CD4-positive, alpha-beta T cell treated with Interleukin-12 subunit alpha and Interleukin-12 subunit beta, for 1 hour (primary cell): ENCODE measurements at regions not wholly inside any gene's neighbourhood (a gene's known extent, or its start where the extent isn't known, plus 50 kb on each side); places are given as distances from the start of the nearest gene placed in this dataset.
A peak's percentile ranks its signal among the peaks of the same experiment; 100 is the strongest.
"Not testable (repeated sequence)": the region's sequence is repeated elsewhere in the genome, so short reads cannot be mapped to it uniquely, and the experiment has no call there.

Experiments
- DNase-seq: peaks from one replicate; pipeline ENCODE4 v3.0.0-alpha.2; 2020

DNA sequence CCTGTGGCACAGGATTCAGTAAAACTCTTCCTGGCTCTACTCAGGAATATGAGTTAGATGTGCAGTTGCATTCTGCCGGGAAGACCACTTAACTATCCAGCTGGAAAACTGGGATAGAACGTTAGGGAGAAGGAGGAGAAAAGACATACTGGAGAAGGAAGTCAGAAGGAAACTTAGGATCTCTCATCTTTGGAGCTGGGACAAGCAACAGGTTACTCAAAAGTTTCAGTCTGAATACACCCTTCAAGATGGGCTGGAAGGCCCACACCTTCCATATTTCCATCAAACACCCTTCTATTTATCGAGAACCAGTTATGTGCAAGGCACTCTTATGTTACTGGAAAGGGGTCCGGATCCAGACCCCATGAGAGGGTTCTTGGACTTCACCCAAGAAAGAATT is 440.4 kb upstream of the NRP1 start:
- DNase-seq: no peak

DNA sequence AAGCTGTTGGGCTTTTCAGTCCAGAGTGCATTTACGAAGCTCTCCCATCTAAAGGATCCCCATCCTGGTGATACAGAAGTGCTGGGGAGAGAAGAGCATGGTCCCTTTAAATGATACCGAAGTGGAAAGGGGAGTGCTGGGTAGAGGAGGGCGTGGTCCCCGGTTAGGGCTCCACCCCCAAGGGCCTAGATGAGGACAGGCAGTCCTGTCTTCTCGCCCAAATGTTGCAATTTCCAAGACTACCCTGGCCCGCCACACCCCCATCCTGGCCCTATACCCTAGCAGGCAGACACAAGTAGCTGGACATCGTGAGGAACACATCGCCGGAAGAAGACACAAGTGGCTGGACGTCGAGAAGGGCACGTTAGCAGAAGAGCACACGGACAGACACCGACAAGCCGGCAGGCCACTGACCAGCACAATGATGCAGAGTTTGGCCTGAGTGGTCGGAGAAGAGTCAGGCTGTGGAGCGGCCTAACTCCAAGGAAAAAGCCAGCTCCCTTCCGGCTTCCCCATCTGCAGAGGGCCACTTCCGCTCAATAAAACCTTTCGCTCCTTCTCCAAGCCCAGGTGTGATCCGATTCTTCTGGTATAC is 439.5 kb upstream of the NRP1 start:
- DNase-seq: no peak

DNA sequence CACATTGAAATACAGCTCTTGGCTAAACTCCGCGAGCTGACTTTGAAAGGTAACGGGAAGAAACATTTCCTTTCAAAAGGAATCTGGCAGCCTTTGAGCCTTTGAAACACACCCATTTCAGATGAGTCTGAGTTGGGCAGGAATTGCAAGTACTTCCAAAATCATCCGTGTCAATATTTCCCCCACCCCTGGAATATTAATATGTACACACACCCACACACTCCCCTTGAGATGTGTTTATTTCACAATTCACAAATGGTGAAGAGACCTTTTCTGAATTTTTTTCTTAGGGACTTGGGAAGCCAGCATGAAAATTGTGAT is 438.7 kb upstream of the NRP1 start:
- no peak for DNase-seq

DNA sequence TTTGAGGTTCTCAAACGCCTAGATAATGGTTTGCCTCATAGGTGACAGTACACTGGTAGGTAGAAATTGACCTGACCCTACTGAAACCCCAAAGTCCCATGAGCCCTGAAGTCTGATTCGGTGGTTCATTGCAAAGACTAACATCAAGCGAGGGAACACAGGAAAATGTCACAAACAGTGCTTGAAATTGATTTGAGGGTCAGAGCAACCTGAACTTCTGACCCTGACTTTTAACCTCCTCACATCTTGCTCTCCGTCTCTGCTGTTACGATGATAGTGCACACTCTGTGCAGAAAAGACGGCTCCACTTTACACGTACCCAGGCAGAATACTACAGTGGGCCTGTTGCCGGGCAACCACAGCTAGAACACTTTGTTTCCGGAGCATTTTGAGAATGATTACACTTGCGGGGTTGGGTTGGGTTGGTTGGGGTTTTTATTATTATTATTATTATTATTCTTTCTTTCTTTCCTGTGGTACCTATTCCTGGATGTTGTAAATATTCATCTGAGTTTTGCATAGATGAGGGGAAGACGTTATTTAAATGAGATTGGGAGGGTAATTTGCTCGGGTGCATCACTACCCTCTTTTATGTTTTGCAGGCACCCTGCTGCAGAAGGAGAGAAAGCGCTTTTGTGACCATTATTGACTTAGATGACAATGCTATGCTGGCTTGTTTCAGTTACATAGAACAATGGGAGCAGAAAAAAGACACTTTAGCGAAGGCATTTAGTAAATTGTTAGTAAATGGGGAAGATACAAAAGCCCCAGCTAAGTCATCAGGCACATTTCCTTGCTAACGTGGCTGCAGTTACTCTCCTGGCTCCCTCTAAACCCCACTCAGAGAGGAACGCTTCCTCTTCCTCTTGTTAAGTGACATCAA is 438.1 kb upstream of the NRP1 start:
- peak; percentile 1 for DNase-seq

DNA sequence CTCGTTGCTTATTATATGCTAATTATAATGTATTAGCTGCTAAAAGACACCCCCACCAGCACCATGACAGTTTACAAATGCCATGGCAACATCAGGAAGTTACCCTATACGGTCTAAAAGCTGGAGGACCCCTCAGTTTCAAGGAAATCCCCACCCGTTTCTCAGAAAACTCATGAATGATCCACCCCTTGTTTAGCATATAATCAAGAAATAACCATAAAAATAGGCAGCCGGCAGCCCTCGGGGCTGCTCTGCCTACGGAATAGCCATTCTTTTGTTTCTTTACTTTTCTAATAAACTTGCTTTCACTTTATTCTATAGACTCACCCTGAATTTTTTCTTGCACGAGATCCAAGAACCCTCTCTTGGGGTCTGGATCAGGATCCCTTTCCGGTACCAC is 437.4 kb upstream of the NRP1 start:
- not testable (repeated sequence) for DNase-seq

DNA sequence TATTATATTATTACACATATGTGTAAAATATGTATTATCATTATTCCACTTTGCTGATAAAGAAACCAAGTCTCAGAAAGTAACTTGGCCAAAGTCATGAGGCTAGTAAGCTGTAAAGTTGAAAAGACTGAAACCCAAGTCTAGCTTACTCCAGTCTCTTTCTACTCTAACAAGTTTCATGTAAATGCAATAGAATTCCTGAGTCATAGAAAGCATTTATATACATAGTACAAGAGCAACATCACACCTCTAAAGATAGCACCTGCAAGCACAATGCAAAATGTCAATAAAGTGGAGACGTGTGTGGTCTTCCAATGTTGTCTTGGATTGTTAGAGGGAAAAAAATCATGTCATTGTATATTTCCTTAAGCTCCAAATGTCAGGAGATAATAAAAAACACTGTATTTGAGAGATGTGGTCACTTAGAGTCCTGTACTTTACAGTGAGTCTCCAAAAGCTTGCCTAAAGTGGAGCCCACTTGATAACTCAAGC is 430.3 kb upstream of the NRP1 start:
- no peak for DNase-seq

DNA sequence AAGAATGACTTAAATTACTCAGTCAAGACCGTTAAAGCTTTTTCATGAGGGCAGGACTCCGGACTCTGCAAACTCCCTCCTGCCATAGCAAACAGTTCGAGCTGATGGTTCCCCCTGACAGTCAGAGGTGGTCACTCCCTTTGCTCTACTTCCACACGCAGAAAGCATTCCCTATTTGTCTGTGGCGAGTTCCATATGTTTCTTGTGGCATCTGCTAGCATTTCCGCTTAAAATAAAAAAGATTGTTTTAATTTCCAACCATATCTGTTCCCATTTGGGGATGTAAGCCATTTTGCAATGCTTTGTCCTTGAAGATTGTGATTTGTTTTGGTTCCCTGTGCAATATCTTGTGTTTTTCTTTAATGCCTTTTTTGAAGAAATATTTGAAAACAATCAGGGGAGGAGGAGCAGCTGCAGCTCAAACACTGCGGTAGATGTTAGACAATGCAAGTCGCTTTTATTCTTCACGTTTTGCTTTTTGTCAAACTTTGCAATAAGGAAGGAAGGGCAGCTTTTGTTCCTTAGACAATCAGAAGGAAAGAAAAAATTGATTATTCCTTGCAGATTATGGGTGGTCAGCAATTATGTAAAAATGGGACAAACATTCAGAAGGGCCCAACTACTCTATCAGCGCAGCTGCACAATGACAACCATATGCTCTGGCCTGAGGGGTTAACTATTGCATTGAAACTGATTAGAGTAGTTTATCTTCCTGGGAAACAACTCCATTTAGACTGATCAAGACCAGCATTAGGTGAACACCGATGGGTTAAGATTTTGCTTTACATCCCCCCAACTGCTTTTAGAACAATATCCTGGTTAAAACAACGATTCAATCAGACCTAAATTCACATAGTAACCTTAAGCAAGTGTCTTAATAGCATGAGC is 425.8 kb upstream of the NRP1 start:
- no peak for DNase-seq

DNA sequence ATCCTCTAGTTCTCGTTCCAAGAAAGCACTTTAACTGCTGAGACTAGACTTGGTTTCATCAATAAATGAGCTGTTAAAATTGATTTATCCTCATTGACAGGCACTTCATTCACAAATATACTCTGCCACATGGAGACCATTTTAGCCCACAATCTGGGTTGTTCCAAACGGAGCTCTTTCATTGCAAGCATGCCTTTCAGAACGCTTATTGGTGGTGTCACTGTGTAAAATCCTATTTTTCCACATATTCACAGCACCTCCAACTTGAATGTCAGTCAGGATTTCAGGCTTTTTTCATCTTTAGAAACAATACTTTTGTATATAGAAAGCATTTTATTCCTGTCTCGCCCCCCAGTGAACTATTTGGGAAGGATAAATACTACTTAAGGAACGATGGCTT is 424.7 kb upstream of the NRP1 start:
- DNase-seq: no peak

DNA sequence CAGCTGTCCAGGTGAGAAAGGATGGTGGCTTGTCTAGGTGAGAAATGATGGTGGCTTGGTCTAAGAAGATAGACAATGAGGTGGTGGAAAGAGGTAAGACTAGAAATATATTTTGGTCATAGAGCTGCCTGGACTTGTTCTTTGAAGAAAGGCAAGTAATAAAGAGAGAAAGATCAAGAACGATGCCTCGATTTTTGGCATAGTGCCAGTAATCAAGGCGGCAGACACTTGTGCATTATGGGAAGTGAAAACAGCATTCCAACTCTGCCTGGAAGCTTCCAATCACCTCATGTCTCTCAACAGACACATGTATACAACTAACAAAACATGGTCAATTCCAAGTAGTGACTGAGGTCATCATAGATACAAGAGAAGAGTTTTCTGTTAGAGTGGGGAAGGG is 423.8 kb upstream of the NRP1 start:
- no peak for DNase-seq

DNA sequence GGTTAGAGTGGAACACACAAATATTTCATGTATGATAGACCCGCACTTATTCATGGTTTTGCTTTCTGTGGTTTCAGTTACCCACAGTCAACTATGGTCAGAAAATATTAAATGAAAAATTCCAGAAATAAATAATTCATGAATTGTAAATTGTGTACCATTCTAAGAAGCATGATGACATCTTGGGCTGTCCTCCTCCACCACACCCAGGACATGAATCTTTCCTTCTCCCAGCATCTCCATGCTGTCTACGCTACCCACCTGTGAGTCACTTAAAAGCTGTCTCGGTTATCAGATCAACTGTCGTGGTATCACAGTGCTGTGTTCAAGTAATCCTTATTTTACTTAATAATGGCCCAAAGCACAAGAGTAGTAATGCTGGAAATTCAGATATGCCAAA is 419.6 kb upstream of the NRP1 start:
- DNase-seq: no peak

DNA sequence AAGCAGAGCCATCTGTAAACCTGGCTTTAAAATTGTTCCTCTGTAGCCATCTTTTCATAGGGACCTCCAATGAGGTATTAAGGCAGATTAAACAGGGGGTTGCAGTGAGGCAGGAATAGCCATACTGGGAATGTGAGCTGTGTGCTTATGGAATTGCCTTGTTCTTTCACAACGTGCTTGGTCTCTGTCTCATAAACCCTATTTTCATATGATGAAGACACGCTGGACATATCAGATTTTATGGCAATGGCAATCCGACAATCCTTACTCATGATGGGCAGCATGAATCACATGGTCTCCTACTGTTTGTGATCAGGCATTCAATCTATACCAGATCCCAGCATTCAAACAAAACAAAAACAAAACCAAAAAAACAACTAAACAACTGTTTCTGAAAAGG is 418.9 kb upstream of the NRP1 start:
- no peak for DNase-seq

DNA sequence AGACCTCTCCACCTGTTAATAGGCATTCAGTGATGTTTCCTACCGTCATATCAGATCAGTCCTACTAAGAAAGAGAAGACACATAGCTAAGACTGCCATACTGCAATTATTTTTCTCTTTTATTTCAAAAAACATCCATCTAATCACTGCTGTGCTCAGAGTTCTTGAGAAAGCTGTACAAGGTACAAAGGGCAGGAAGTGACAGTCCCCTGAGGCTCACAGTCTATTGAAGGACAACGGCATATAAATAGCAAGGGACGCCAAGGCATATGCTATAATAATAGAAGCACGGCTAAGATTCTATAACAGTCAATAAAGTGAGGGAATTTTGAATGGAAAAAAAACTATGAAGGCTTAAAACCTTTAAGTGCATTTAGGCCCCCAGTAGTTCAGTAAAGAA is 415.3 kb upstream of the NRP1 start:
- DNase-seq: no peak

DNA sequence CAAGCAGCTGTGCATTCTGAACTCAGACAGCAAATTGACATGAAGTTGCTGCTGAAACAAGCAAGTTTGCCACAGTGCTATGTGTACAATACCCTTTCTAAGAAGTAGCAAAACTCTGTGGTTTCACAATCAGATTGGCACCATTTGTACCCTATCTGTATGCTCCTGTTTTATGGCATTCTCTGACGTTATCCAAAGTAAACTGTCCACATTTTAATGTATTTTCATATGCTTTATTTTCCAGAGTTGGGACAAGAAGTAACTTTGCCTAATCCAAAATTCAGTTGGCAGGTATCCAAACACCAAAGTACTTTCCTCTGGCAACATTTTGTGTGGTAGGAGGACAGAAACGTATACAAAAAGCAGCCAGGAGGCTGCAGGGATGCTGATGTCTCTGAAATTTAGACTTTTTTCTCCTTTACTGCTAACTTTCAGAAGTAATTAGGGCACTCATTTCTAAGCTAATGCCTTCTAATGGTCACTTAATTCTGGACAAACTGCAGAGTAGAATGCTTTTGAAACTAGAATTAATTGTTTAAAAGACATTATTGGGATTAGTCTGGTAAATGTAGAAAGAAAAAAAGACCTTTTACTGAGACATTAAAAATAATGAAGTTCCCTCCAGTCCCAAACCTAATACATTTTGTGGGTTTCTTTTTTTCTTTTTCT is 414.7 kb upstream of the NRP1 start:
- DNase-seq: no peak

DNA sequence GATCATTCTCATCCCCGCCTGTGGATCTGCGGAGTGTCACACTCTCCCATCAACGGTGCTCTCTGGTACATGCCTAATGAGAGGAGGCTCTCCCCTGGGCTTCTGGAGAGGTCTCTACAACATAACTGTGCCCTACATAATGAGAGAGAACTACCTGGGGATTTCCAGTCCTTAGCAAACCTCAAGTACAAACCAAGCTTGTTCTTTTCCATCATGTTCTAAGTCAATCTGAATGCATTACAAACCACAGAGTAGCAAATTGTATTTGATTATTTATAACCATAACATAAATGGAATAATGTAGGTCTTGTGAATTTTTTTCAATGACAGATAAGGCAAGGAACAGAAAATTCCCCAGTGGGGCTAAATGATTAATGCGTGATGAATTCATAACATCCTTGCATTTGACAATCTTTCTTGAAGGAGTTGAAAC is 412.4 kb upstream of the NRP1 start:
- no peak for DNase-seq

DNA sequence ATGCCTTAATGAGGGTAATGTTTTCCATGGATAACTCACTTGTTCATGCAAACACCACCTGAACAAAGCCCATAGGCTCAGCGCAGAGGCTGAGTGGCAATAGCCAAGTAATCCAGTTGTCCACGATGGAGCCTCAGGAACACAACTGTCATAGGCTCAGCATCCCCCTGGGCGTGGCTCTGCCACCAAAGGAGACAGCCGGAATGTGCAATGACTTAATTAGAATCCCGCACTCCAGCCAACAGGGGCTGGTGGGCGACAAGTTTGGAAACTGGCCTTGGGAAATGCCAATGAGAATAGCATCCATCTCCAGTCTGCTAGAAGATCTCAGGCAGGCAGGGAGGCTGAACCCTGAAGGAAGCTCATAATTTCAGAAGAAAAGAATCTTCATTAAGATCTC is 411.7 kb upstream of the NRP1 start:
- no peak for DNase-seq

DNA sequence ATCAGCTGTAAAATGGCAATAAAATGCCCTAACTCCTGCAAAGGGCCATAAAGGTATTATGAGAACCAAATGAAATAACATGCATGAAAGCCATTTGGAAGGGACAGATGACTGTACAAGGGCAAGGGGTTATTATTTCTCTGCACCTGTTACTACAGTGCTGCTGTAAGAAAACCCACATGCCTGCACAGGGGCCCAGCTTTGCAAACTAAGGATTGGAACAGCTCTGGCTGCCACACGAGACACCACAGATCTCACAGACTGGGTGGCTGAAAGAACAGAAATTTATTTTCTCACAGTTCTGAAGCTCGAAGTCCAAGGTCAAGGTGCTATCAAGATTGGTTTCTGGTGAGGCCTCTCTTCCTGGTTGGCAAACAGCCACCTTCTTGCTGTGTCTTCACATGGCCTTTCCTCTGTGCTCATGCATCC is 409.0 kb upstream of the NRP1 start:
- DNase-seq: no peak

DNA sequence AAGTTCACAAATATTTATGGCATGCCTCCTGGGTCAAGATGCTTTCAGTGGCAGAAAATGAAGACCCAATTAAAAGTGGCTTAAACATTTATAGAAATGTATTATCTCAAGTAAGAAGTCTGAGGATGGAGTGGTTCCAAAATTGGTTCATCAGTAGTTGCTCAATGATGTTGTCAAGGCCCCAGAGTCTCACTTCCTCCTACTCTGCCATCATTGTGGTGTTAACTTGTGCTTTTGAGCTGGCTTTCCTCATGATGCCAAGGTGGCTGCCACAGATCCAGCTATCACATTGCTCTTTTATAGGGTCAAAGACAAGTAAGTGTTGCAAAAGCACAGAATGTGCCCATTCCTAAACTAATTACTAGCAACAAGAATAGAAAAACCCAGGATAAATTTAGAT is 404.6 kb upstream of the NRP1 start:
- no peak for DNase-seq

DNA sequence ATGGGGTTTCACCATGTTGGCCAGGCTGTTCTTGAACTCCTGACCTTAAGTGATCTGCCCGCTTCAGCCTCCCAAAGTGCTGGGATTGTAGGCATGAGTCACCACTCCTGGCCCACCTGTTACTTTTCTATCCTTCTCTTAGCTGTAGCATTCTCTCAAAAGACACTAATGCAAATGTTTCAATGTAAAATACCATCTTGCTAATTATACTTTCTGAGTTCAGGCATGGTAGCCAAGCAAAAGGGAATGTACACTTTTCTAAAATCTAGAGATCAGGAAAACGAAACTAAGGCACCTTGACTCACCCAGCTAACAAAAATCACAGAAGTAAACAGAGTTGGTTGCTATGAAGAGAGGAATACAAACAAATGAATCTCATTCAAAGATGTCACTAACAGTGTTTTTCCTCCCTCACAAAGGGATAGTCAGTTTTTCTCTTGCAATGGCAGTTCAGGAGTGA is 401.0 kb upstream of the NRP1 start:
- DNase-seq: no peak

DNA sequence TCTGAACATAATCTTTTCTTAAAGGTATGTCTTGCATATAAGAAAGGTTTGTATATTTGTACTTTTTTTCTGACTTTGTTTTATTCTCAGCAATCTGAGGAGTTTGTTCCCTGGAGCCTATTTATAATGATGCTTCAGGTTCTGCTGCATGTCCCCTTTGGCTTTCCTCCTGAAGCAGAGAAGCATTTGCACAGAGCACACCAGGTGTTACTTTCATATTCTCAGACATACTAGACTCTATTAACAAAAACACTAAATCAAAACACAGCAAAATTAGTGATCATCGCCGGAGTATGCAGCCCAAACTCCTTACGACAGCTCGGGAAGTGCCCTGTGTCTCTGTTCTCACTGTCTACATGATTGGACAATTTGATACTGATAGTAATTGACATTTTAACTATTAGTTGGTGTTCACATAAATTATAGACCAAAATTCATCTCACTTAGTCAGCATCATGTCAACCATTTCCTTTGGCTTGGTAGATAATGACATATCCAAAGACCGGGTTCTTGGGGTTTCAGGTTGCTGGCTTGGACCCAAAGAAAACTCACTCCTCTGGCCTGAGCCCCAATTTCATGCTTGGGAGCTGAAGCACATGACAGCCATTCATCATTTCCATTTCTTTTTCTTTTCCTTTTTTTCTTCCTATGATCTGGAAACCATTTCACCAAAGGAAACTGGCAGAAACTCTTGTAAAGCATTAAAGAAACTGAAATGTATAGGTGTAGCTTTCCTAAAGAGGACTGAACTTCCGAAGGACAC is 400.1 kb upstream of the NRP1 start:
- no peak for DNase-seq

DNA sequence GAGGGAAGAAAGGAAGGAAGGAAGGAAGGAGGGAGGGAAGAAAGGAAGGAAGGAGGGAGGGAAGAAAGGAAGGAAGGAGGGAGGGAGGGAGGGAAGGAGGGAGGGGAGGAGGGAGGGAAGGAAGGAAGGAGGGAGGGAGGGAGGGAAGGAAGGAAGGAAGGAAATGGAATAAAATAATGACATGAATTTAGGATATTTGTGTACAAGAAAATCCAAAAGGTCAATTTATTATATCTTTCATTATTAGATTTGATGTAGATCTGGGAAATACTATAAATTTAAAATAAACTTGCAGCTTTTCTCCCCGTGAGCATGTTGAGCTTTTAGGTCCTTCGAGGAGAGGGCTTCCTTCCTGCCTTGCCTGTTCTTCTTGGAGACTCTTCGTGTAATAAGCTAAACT is 398.6 kb upstream of the NRP1 start:
- DNase-seq: no peak

DNA sequence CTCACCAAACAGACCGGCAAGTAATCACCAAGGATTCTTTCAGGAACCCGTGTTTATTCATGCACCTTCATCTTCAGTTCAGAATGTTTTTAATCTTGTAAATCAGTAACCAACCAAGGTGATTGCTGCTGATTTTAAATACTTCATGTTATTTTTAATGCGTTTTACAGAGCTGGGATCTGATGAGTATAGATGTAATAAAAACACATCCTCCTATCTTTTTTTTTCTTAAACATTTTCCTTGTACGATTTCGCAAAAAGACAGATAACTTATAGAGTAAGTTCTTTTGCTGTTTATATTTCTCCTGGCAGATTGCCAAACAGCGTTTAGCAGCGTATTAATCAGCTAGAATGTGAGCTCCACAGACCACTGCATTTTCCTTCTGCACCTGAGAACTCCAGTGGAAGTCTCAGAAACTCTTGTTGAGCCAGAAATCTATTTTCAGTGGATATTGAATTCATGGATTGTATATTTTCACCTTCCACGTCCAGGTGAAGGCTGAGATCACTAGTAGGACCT is 397.8 kb upstream of the NRP1 start:
- DNase-seq: no peak

DNA sequence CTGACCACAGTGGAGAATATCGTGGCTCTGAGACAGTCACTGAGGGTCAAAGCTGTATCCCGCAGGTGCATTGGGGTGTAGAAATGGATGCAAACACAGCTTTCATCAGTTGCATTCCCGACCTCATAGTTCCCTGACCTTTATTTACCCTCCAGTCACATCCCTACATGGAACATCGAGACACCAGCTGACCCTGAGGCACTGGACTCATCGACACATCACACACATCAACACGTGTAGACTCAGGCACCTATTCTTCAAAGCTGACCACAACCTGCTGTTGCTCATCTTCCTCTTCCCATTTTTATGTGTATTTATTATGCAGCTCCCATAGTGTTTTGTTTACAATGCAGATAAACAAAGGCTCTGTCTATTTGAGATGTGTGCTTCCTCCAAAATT is 396.9 kb upstream of the NRP1 start:
- no peak for DNase-seq
